Myocyte (in vitro differentiated cells): ENCODE measurements at regions not wholly inside any gene's neighbourhood (a gene's known extent, or its start where the extent isn't known, plus 50 kb on each side); places are given as distances from the start of the nearest gene placed in this dataset.

Source experiments
- DNase-seq: peaks from one replicate; pipeline ENCODE4 v3.0.0-alpha.2; 2012; ENCODE audit warnings: low read depth

GRCh38 chr11:23543651-23544222 is 683.5 kb upstream of the CCDC179 start:
- DNase-seq: no peak

GRCh38 chr11:23551706-23552105 is 691.4 kb upstream of the CCDC179 start:
- no peak for DNase-seq

DNA sequence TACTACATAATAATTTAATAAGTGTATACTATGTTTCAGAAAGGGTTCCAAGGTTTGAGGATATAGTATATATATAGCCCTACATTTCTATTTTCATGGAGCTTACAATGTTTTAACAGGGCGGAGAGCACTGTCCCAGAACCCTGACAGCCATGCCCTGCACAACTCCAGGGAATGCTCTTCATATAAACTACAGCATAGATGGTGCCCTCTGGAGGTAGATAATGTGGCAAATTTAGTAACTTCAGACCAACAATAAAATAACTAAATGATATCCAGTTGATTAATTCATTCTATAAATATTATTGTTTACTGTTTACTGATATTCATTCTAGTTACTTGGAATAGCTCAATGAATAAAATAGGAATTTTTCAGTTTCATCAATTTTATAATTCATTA is 693.7 kb upstream of the CCDC179 start:
- DNase-seq: no peak

GRCh38 chr11:23555085-23555484 is 694.8 kb upstream of the CCDC179 start:
- peak; percentile 52 for DNase-seq

DNA sequence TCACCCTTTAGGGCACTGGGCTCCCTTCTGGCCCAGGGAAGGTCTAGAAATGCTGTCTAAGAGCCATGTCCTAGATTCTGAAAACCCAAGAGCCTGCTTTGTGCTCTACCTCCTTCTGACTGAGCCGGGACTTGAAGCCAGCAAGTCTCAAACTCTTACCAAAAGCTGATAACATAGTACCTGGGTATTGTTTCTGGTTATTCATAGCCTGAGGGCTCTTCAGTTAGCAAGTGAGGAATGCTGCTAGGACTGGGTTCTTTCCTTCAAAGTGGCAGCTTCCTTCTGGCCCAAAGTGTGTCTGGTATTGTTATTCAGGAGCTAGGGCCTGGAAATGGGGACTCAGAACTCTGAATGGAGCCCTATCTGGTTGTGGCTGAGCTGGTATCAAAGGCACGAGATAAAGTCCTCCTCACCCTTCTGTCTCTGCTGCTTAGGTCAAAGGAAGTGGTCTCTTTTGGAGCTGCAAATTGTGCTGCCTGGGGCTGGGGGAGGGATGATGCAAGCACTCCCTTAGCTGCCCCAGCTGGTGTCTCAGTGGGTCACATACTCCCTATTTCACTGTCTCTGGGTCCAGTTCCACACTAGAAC is 696.0 kb upstream of the CCDC179 start:
- DNase-seq: no peak

GRCh38 chr11:23563591-23563990 is 703.3 kb upstream of the CCDC179 start:
- no peak for DNase-seq

DNA sequence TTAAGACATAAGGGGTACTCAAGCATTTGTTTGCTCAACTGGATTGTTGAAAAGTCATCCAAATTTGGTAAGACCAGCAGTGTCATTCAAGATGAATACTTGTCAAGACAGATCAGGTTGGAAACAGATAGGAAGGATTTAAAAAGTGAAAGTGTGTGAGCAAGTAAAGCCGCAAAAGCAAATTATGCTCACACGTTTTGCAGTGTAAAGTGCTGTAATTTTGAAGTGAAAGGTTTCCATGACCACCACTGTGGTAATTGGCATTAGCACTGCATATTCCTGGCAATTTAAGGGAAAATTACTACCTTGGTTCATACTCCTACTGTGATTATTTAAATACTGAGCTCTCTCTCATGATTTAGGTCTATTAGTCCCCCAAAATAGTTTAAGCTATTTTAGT is 704.1 kb upstream of the CCDC179 start:
- no peak for DNase-seq

DNA sequence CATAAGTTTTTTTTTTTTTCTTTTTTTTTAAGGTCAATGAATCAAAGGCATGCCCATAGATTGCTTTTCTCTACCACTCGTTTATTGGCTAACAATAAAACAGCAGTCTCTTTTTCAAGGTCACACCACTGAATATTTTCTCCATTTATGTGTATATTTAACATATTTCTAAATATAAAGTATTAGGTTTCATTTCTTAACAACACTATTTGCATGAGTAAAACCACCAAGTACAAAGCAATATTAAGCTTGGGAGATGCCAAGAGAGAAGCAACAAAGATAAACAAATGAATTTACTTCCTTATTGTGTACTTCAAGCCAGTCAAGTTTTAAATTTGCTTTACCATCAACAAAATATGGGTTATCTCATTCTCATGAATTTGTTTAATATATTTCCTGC is 708.9 kb upstream of the CCDC179 start:
- no peak for DNase-seq

DNA sequence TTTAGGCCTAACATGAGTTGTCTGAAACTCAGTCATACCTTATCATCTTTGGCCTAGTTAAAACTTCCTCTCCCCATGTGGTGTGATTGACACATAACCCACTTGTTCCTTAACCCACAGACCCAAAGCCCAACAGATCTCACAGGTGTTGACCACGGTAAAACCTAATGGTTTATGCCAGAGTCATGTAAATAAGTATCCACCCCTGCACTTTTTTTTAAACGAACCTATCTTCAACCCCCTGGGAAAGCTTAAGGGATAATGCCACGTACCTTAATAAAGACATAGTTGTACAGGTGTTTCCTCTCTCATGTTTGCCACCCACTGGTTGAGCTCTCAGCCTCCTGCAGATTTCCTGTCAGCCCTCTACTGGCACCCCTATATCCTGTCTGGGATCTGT is 709.3 kb upstream of the CCDC179 start:
- peak; percentile 35 for DNase-seq

DNA sequence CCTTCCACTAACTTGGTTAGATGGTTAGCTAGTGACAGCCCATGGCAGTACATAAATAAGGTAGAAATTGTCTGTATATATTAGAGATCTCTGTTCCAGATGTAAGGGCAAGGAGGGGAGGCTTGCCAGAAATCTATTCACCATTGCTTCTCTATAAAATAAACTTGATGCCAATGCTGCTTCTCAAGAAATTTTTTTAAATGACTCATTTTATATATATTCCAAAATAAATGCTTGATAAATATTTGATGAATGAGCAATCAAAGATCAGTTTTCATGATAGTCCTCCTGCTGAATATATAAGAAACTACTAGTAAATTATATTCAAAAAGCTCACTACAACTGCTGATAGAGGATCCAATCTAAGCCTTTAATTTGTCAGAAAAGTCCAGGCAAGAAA is 710.6 kb upstream of the CCDC179 start:
- DNase-seq: no peak

DNA sequence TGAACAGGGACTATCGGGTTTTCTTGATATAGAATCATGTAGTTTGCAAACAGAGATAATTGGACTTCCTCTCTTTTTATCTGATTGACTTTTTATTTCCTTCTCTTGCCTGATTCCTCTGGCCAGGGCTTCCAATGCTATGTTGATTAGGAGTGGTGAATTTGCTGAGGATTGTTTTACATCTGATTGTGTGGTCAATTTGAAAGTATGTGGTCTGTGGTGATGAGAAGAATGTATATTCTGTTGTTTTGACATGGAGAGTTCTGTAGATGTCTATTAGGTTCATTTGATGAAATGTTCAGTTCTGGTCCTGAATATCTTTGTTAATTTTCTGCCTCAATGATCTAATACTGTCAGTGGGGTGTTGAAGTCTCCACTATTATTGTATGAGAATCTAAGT is 713.2 kb upstream of the CCDC179 start:
- DNase-seq: no peak

DNA sequence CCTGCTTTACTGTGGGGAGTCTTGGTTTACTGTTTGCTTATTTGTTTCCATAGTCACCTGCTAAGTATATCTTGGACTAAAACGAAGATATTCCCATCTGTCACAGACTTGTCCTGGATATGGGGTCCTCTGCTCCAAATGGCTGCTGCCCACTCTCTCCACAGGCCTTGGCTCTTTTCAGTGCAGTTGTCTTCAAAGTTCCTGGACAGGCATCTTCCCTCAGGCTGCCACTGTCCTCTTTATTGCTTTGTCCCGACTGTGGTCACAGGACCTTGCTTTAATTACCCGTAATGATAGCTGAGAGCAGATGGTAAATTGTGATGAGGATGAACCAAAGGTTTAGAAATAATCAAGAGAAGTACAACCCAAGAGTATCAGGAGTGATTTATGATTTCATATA is 713.9 kb upstream of the CCDC179 start:
- peak; percentile 65 for DNase-seq

GRCh38 chr11:23577296-23577695 is 717.0 kb upstream of the CCDC179 start:
- no peak for DNase-seq

GRCh38 chr11:23585416-23586104 is 725.3 kb upstream of the CCDC179 start:
- DNase-seq: no peak

- no peak for DNase-seq
These were observed 725.9 kb upstream of the CCDC179 start for GRCh38 chr11:23586173-23586572.

DNA sequence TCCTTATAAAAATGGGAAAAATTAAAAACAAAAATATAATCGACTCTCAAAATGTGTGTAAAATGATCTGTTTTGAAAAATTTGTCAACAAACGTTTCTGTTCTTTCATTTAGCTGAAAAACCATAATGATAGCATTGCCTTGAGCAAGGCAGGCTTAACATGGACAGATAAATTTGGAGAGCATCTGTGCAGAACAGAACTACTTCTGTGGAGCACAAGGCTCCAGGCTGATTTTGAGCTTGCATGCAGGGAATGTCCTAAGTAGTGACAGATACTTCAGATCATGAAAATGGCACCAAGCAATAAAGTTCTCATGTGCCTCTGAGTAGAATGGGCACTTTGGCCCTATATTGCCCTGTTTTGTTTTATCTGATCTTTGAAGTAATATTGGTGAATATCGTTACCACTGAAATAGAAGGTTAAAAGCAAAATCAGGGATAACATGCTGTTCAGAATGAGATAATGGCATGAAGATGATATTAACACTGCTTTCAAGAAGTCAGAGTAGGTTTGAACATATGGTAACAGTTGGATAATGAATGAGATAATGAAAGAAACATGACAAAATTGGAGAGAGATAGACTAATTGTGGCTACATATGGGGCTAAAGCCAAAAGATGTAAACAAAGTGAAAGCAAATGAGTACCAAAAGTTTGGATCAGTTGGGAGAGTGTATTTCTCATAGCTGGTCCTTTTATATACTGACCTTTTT is 730.5 kb upstream of the CCDC179 start:
- no peak for DNase-seq

DNA sequence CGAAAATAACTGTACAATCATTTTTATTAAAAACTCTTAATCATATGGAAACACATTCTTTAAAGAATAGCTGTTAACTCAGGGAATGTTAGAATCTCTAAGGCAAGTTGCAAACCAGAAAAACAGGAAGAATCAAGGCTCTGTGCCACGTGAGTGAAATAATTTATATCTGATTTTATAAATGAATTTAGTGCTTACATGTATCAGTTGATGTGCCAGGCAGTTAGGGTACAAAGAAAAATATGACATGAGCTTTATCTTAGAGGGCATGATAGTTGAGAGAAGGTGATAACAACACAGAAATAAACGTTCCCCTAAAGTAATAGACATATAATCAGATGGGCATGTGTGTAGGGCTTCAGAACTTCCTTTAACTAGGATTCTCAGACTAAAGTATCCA is 734.5 kb upstream of the CCDC179 start:
- no peak for DNase-seq

GRCh38 chr11:23604966-23605365 is 744.7 kb upstream of the CCDC179 start:
- no peak for DNase-seq

GRCh38 chr11:23606191-23606590 is 745.9 kb upstream of the CCDC179 start:
- no peak for DNase-seq

GRCh38 chr11:23611726-23612125 is 751.5 kb upstream of the CCDC179 start:
- DNase-seq: no peak

DNA sequence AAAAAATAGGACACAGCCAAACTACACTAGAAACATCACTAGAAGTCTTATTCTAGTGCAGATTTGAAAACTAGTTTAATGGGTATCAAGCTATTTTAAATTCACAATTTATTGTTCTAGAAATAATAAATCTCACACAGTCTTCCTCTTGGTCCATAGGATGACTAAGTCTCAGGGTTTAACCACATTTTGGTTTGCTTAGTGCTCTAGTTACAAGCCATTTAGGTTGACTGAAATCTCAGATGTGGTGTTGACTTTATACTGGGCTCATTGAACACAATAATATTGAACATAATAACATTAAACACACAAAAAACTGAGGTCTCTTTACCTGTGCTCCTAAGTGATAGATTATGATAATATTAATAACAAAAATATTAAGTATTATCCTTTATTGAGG is 760.3 kb upstream of the CCDC179 start:
- DNase-seq: peak; percentile 4

DNA sequence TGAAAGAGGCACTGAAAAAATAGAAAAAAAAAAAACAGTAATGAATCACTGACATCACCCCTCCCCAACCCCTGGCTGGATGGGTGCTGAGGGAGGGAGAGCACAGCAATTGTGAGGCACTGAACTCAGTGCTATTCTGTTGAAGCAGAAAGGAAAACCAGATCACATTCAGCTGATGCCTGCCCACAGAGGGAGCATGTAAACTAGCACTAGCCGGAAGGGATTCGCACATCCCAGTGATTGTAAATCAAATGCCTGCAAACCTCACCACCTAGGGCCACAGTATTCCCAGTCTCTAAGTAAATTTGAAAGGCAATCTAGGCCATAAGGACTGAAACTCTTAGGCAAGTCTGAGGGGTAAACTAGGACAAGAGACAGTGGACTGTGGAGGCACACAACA is 772.0 kb upstream of the CCDC179 start:
- DNase-seq: no peak
